OCI-LY3 (cell line): ENCODE measurements at regions not wholly inside any gene's neighbourhood (a gene's known extent, or its start where the extent isn't known, plus 50 kb on each side); places are given as distances from the start of the nearest gene placed in this dataset.

Source experiments
- H2AFZ ChIP-seq: fragments of 200-600, 300-600 bp; shearing (Covaris generic); 2 replicates; pipeline ENCODE4 v1.6.0; 2014; ENCODE audit warnings: antibody characterized with exemption, low read depth, low read length
- H3K27ac ChIP-seq: fragments of 200-600, 300-600 bp; sonication (generic); 2 replicates; pipeline ENCODE4 v1.5.1; 2014; ENCODE audit warnings: mild to moderate bottlenecking, low read length, moderate library complexity, mixed read lengths
- H3K27me3 ChIP-seq: fragments of 200-600, 300-600 bp; sonication (generic); 2 replicates; pipeline ENCODE4 v1.6.1; 2014; ENCODE audit warnings: low read depth, low read length, mixed read lengths
- H3K36me3 ChIP-seq: fragments of 200-600, 300-600 bp; sonication (generic); replicated peaks from 2 replicates; pipeline ENCODE3; 2014; ENCODE audit warnings: low read depth, low read length, mixed read lengths
- H3K4me1 ChIP-seq: fragments of 300-600, 200-600 bp; sonication (generic); 2 replicates; pipeline ENCODE4 v1.6.1; 2014; ENCODE audit warnings: low read length, mixed read lengths
- H3K4me2 ChIP-seq: fragments of 200-600, 300-600 bp; sonication (generic); 2 replicates; pipeline ENCODE4 v1.6.1; 2014; ENCODE audit warnings: low read length, mixed read lengths
- H3K4me3 ChIP-seq: fragments of 300-600, 200-600 bp; sonication (generic); 2 replicates; pipeline ENCODE4 v1.5.1; 2014; ENCODE audit warnings: antibody characterized with exemption, mild to moderate bottlenecking, low read length, moderate library complexity
- H3K79me2 ChIP-seq: fragments of 300-600, 200-600 bp; shearing (Covaris generic); 2 replicates; pipeline ENCODE4 v1.6.1; 2014; ENCODE audit warnings: mild to moderate bottlenecking, low read length, mixed read lengths
- H3K9ac ChIP-seq: fragments of 300-600, 200-600 bp; shearing (Covaris generic); 2 replicates; pipeline ENCODE4 v1.6.0; 2014; ENCODE audit warnings: mild to moderate bottlenecking, low read length, moderate library complexity
- H3K9me3 ChIP-seq: fragments of 200-600, 300-600 bp; shearing (Covaris generic); 2 replicates; pipeline ENCODE4 v1.6.1; 2014; ENCODE audit warnings: low read length, mixed read lengths; ENCODE audit not compliant: insufficient read depth
- H4K20me1 ChIP-seq: fragments of 200-600, 300-600 bp; sonication (generic); 2 replicates; pipeline ENCODE4 v1.6.1; 2016; ENCODE audit warnings: low read length, mixed read lengths; ENCODE audit not compliant: insufficient read depth
- CTCF ChIP-seq: fragments of 200-600, 300-600 bp; sonication (generic); IDR thresholded peaks from 2 replicates; pipeline ENCODE4 v1.5.1; 2014; ENCODE audit warnings: antibody characterized with exemption, low read length, low read depth
- EZH2phosphoT487 ChIP-seq: fragments of 200-600 bp; shearing (Covaris generic); IDR thresholded peaks from 2 replicates; pipeline ENCODE4 v1.6.1; 2018; ENCODE audit warnings: antibody characterized with exemption, mixed run types, low read depth

GRCh38 chr7:124536156-124536762, 229.3 kb downstream of the GPR37 start:
- H3K36me3 ChIP-seq = no peaks in the 10 kb centered on the region
- H3K9ac ChIP-seq = no peak overlapping the region
- H4K20me1 ChIP-seq = no peaks in the 10 kb centered on the region
- H3K4me3 ChIP-seq = no peak overlapping the region
- H2AFZ ChIP-seq = no peak overlapping the region
- no peaks in the 10 kb centered on the region for H3K4me1 ChIP-seq
- no peaks in the 10 kb centered on the region for H3K9me3 ChIP-seq
- H3K27me3 ChIP-seq = no peaks in the 10 kb centered on the region
- TF ChIP-seq CTCF (no peak), EZH2phosphoT487 (no peak)
- no peak overlapping the region for H3K4me2 ChIP-seq
- H3K27ac ChIP-seq = no peak overlapping the region
- H3K79me2 ChIP-seq = no peaks in the 10 kb centered on the region

DNA sequence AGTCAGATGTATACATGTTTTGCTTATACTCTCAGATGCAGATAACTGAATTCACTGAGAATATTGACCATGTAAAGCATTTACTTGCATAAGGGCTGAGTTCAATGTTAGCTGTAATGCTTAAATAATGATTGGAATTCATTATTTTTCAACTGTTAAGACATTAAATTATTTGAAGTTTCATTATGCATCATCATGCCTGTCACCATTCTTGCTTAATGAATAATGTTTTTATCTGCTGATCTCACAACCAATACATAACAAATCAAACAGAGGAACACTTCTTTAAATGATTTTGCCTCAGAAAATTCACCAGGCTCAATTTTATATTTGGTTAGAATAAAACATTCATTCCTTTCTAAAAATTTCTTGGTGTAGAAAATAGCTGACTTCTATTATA, 233.4 kb downstream of the GPR37 start:
- Histone ChIP-seq H3K4me2 (no peak overlapping the region), H3K79me2 (no peaks in the 10 kb centered on the region), H3K27ac (no peak overlapping the region), H3K27me3 (no peaks in the 10 kb centered on the region), H4K20me1 (no peaks in the 10 kb centered on the region), H3K9me3 (no peaks in the 10 kb centered on the region), H3K4me3 (no peak overlapping the region), H3K9ac (no peak overlapping the region), H3K4me1 (no peaks in the 10 kb centered on the region), H2AFZ (no peak overlapping the region), H3K36me3 (no peaks in the 10 kb centered on the region)
- TF ChIP-seq EZH2phosphoT487 (no peak), CTCF (no peak)

DNA sequence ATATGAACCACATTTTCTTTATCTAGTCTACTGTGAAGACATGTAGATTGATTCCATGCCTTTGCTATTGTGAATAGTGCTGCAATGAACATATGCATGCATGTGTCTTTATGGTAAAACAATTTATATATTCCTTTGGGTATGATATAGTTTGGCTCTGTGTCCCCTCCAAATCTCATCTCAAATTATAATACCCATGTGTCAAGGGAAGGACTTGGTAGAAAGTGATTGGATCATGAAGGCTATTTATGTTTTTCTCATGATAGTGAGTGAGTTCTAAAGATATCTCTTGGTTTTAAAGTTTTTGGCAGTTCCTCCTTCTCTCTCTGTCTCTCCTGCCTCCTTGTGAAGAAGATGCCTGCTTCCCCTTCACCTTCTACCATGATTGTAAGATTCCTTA, 248.7 kb downstream of the GPR37 start:
- Histone ChIP-seq H4K20me1 (no peaks in the 10 kb centered on the region), H3K4me3 (no peak overlapping the region), H3K9me3 (no peaks in the 10 kb centered on the region), H3K4me2 (no peak overlapping the region), H3K36me3 (no peaks in the 10 kb centered on the region), H3K27ac (no peak overlapping the region), H3K4me1 (no peaks in the 10 kb centered on the region), H3K9ac (no peak overlapping the region), H3K27me3 (no peaks in the 10 kb centered on the region), H2AFZ (no peak overlapping the region), H3K79me2 (no peaks in the 10 kb centered on the region)
- TF ChIP-seq CTCF = no peak
- no peak for TF ChIP-seq EZH2phosphoT487

- no peaks in the 10 kb centered on the region for H3K4me1 ChIP-seq
Observed at GRCh38 chr7:124515106-124515830, 250.3 kb downstream of the GPR37 start.

More at GRCh38 chr7:124515106-124515830, 250.3 kb downstream of the GPR37 start:
- no peak overlapping the region for H3K4me3 ChIP-seq
- no peak overlapping the region for H3K9ac ChIP-seq
- no peak overlapping the region for H3K27ac ChIP-seq
- H2AFZ ChIP-seq = no peak overlapping the region
- H3K27me3 ChIP-seq = no peaks in the 10 kb centered on the region
- H3K36me3 ChIP-seq = no peaks in the 10 kb centered on the region
- no peaks in the 10 kb centered on the region for H3K9me3 ChIP-seq
- no peak for TF ChIP-seq CTCF
- no peak for TF ChIP-seq EZH2phosphoT487
- H4K20me1 ChIP-seq = no peaks in the 10 kb centered on the region
- no peak overlapping the region for H3K4me2 ChIP-seq
- H3K79me2 ChIP-seq = no peaks in the 10 kb centered on the region
